ENCODE measurements at regions not wholly inside any gene's neighbourhood (a gene's known extent, or its start where the extent isn't known, plus 50 kb on each side); places are given as distances from the start of the nearest gene placed in this dataset.
"Not testable (repeated sequence)": the region's sequence is repeated elsewhere in the genome, so short reads cannot be mapped to it uniquely, and the experiment has no call there.

GRCh38 chr3:101950510-101950909 lies 101.2 kb downstream of the NFKBIZ start:
- no peak for DNase-seq (ENCODE audit: low read depth in 2 of 2)

- DNase-seq (ENCODE audit: low read depth in 2 of 2) = no peak
Observed at GRCh38 chr3:101950985-101951733, 101.8 kb downstream of the NFKBIZ start.

GRCh38 chr3:101954361-101954760 lies 105.0 kb downstream of the NFKBIZ start:
- DNase-seq (ENCODE audit: low read depth in 2 of 2) = no peak

- DNase-seq (ENCODE audit: low read depth in 2 of 2) = no peak
Observed at GRCh38 chr3:101954936-101955335, 105.6 kb downstream of the NFKBIZ start.

GRCh38 chr3:101962055-101962454 lies 112.7 kb downstream of the NFKBIZ start:
- no peak for DNase-seq (ENCODE audit: low read depth in 2 of 2)

- DNase-seq (ENCODE audit: low read depth in 2 of 2) = no peak
Observed at GRCh38 chr3:101963902-101964362, 114.6 kb downstream of the NFKBIZ start.

- no peak for DNase-seq (ENCODE audit: low read depth in 2 of 2)
Observed at GRCh38 chr3:101964861-101965260, 115.5 kb downstream of the NFKBIZ start.

GRCh38 chr3:101966226-101966625 lies 116.9 kb downstream of the NFKBIZ start:
- DNase-seq (ENCODE audit: low read depth in 2 of 2) = no peak

GRCh38 chr3:101970212-101970611 lies 120.9 kb downstream of the NFKBIZ start:
- DNase-seq (ENCODE audit: low read depth in 2 of 2) = no peak

GRCh38 chr3:101970905-101971304 lies 121.6 kb downstream of the NFKBIZ start:
- no peak for DNase-seq (ENCODE audit: low read depth in 2 of 2)

- DNase-seq (ENCODE audit: low read depth in 2 of 2) = no peak
Observed at GRCh38 chr3:101972430-101973162, 123.3 kb downstream of the NFKBIZ start.

GRCh38 chr3:101973163-101973505 lies 123.8 kb downstream of the NFKBIZ start:
- DNase-seq (ENCODE audit: low read depth in 2 of 2) = no peak

GRCh38 chr3:101975415-101975814 lies 126.1 kb downstream of the NFKBIZ start:
- DNase-seq (ENCODE audit: low read depth in 2 of 2) = not testable (repeated sequence)

- no peak for DNase-seq (ENCODE audit: low read depth in 2 of 2)
Observed at GRCh38 chr3:101976473-101976872, 127.2 kb downstream of the NFKBIZ start.

GRCh38 chr3:101978348-101978747 lies 129.0 kb downstream of the NFKBIZ start:
- no peak for DNase-seq (ENCODE audit: low read depth in 2 of 2)

GRCh38 chr3:101979033-101979432 lies 129.7 kb downstream of the NFKBIZ start:
- DNase-seq (ENCODE audit: low read depth in 2 of 2) = no peak

- DNase-seq (ENCODE audit: low read depth in 2 of 2) = no peak
Observed at GRCh38 chr3:101984356-101984755, 135.0 kb downstream of the NFKBIZ start.

- DNase-seq (ENCODE audit: low read depth in 2 of 2) = no peak
Observed at GRCh38 chr3:101988596-101988995, 139.3 kb downstream of the NFKBIZ start.

- no peak for DNase-seq (ENCODE audit: low read depth in 2 of 2)
Observed at GRCh38 chr3:101989578-101990200, 140.4 kb downstream of the NFKBIZ start.

GRCh38 chr3:101992863-101993262 lies 143.5 kb downstream of the NFKBIZ start:
- no peak for DNase-seq (ENCODE audit: low read depth in 2 of 2)

- DNase-seq (ENCODE audit: low read depth in 2 of 2) = no peak
Observed at GRCh38 chr3:101994386-101994785, 145.1 kb downstream of the NFKBIZ start.

GRCh38 chr3:101995371-101996046 lies 146.2 kb downstream of the NFKBIZ start:
- no peak for DNase-seq (ENCODE audit: low read depth in 2 of 2)
